Mesenchymal stem cell (in vitro differentiated cells and primary cell): ENCODE measurements at regions not wholly inside any gene's neighbourhood (a gene's known extent, or its start where the extent isn't known, plus 50 kb on each side); places are given as distances from the start of the nearest gene placed in this dataset.
"Not testable (repeated sequence)": the region's sequence is repeated elsewhere in the genome, so short reads cannot be mapped to it uniquely, and the experiment has no call there.

Source experiments
- DNase-seq: peaks from one replicate; pipeline ENCODE4 v3.0.0-alpha.2; 2013
- H2AFZ ChIP-seq: one replicate; pipeline ENCODE4 v1.6.1; 2013; ENCODE audit warnings: low read depth, mild to moderate bottlenecking, control low read depth, inconsistent platforms, low read length, moderate library complexity
- H2AK5ac ChIP-seq: 2 replicates; pipeline ENCODE4 v1.6.1; 2013; ENCODE audit warnings: low read length, moderate library complexity, mild to moderate bottlenecking, inconsistent platforms; ENCODE audit not compliant: severe bottlenecking
- H2BK120ac ChIP-seq: one replicate; pipeline ENCODE4 v1.6.1; 2013; ENCODE audit warnings: low read depth, mild to moderate bottlenecking, inconsistent platforms, low read length, moderate library complexity
- H2BK12ac ChIP-seq, 2 experiments: one replicate each; pipeline ENCODE4 v1.6.1; 2013; ENCODE audit warnings: inconsistent platforms in 2 of 2, low read length in 2 of 2, mild to moderate bottlenecking in 2 of 2, moderate library complexity in 2 of 2, control low read depth in 1 of 2
- H2BK15ac ChIP-seq: one replicate; pipeline ENCODE4 v1.6.1; 2013; ENCODE audit warnings: mild to moderate bottlenecking, low read depth, inconsistent platforms; ENCODE audit not compliant: poor library complexity, severe bottlenecking
- H2BK5ac ChIP-seq: 2 replicates; pipeline ENCODE4 v1.6.1; 2013; ENCODE audit warnings: low read depth, mild to moderate bottlenecking, low read length, control low read depth, inconsistent platforms; ENCODE audit not compliant: poor library complexity, severe bottlenecking
- H3K14ac ChIP-seq, 2 experiments: one replicate each; pipeline ENCODE4 v1.6.1; 2013; ENCODE audit warnings: inconsistent platforms in 2 of 2, low read length in 2 of 2, control low read depth in 1 of 2, mild to moderate bottlenecking in 1 of 2, moderate library complexity in 1 of 2
- H3K18ac ChIP-seq, 2 experiments: one replicate each; pipeline ENCODE4 v1.6.1; 2013; ENCODE audit warnings: inconsistent platforms in 2 of 2, low read length in 2 of 2, control low read depth in 1 of 2, low read depth in 1 of 2, mild to moderate bottlenecking in 1 of 2
- H3K23ac ChIP-seq, 2 experiments: one replicate each; pipeline ENCODE4 v1.6.1; 2013; ENCODE audit warnings: inconsistent platforms in 2 of 2, low read length in 2 of 2, mild to moderate bottlenecking in 2 of 2, moderate library complexity in 2 of 2, control low read depth in 1 of 2
- H3K27ac ChIP-seq: 2 replicates; pipeline ENCODE4 v1.5.1; 2013; ENCODE audit warnings: mild to moderate bottlenecking, moderate library complexity, low read length, control low read depth, inconsistent platforms; ENCODE audit not compliant: poor library complexity, severe bottlenecking
- H3K27me3 ChIP-seq, 2 experiments: 2 replicates each; pipeline versions ENCODE4 v1.6.1 to v1.7.0; 2013; ENCODE audit warnings: low read length in 2 of 2, mild to moderate bottlenecking in 2 of 2, moderate library complexity in 2 of 2, control low read depth in 1 of 2, inconsistent platforms in 1 of 2; ENCODE audit not compliant: control insufficient read depth in 1 of 2, insufficient read depth in 1 of 2
- H3K36me3 ChIP-seq, 2 experiments: 2 replicates each; pipeline versions ENCODE4 v1.6.1 to v1.7.0; 2013; ENCODE audit warnings: low read length in 2 of 2, control low read depth in 1 of 2, inconsistent platforms in 1 of 2, low read depth in 1 of 2, mild to moderate bottlenecking in 1 of 2; ENCODE audit not compliant: insufficient read depth in 2 of 2, control insufficient read depth in 1 of 2
- H3K4ac ChIP-seq, 2 experiments: one replicate each; pipeline ENCODE4 v1.6.1; 2013; ENCODE audit warnings: inconsistent platforms in 2 of 2, low read length in 2 of 2, mild to moderate bottlenecking in 2 of 2, moderate library complexity in 2 of 2, control low read depth in 1 of 2, low read depth in 1 of 2
- H3K4me1 ChIP-seq: 2 replicates; pipeline ENCODE4 v1.6.1; 2013; ENCODE audit warnings: low read depth, low read length, control low read depth; ENCODE audit not compliant: control insufficient read depth, insufficient read depth
- H3K4me2 ChIP-seq: 2 replicates; pipeline ENCODE4 v1.6.1; 2013; ENCODE audit warnings: low read length, mild to moderate bottlenecking, inconsistent platforms; ENCODE audit not compliant: poor library complexity, severe bottlenecking
- H3K4me3 ChIP-seq, 2 experiments: 2 replicates each; pipeline versions ENCODE4 v1.5.1 to v1.7.0; 2013; ENCODE audit warnings: low read length in 2 of 2, mild to moderate bottlenecking in 2 of 2, control low read depth in 1 of 2, low read depth in 1 of 2; ENCODE audit not compliant: insufficient read depth in 1 of 2
- H3K79me1 ChIP-seq: replicated peaks from 2 replicates; pipeline ENCODE4 v1.6.1; 2013; ENCODE audit warnings: mild to moderate bottlenecking, control low read depth, low read length, inconsistent platforms; ENCODE audit not compliant: poor library complexity, severe bottlenecking
- H3K9ac ChIP-seq: 2 replicates; pipeline ENCODE4 v1.7.0; 2013; ENCODE audit warnings: mild to moderate bottlenecking, low read length, moderate library complexity
- H3K9me3 ChIP-seq: 2 replicates; pipeline ENCODE4 v1.7.0; 2013; ENCODE audit warnings: mild to moderate bottlenecking, low read length; ENCODE audit not compliant: control insufficient read depth
- H4K8ac ChIP-seq: one replicate; pipeline ENCODE4 v1.6.1; 2013; ENCODE audit warnings: inconsistent platforms, mild to moderate bottlenecking, low read length, moderate library complexity
- H4K91ac ChIP-seq: one replicate; pipeline ENCODE4 v1.6.1; 2013; ENCODE audit warnings: mild to moderate bottlenecking, low read length, inconsistent platforms
- WGBS: methylation state at CpG from one replicate; pipeline ENCODE4 v1.1.7; 2013; ENCODE audit warnings: mixed read lengths; 5-methylcytosine and 5-hydroxymethylcytosine counted together

GRCh38 chr11:121376130-121376529, 76.0 kb upstream of the SORL1 start:
- H2AK5ac ChIP-seq = no peak overlapping the region
- no peak overlapping the region for H3K4me2 ChIP-seq
- no peak overlapping the region for H3K23ac ChIP-seq
- H3K9ac ChIP-seq = no peak overlapping the region
- no peaks in the 10 kb centered on the region for H3K4me1 ChIP-seq
- H2BK12ac ChIP-seq = no peak overlapping the region
- no peak overlapping the region for H2BK120ac ChIP-seq
- no peaks in the 10 kb centered on the region for H3K9me3 ChIP-seq
- H2BK5ac ChIP-seq = no peak overlapping the region
- H3K36me3 ChIP-seq = no peaks in the 10 kb centered on the region
- H4K8ac ChIP-seq = no peak overlapping the region
- H3K4ac ChIP-seq = no peak overlapping the region
- no peak for DNase-seq
- H3K27me3 ChIP-seq = peaks cover 0 to 22% of the 10 kb centered on the region in 2 experiments
- no peak overlapping the region for H2BK15ac ChIP-seq
- H4K91ac ChIP-seq = no peak overlapping the region
- WGBS = 75% methylated on average over 3 of the region's 3 CpGs
- no peak overlapping the region for H3K14ac ChIP-seq
- no peak overlapping the region for H3K4me3 ChIP-seq
- H3K79me1 ChIP-seq = no peaks in the 10 kb centered on the region
- H3K18ac ChIP-seq = peak overlapping the region in 1 of 2 experiments; percentile 38
- H2AFZ ChIP-seq = no peak overlapping the region
- no peak overlapping the region for H3K27ac ChIP-seq

- not testable (repeated sequence) for H3K14ac ChIP-seq, H3K4me3 ChIP-seq, H3K23ac ChIP-seq, H3K4me2 ChIP-seq, H3K4ac ChIP-seq, H2BK5ac ChIP-seq, H3K9me3 ChIP-seq, H4K8ac ChIP-seq, H3K36me3 ChIP-seq, H2AK5ac ChIP-seq, H3K27ac ChIP-seq, H4K91ac ChIP-seq, H3K9ac ChIP-seq, H2AFZ ChIP-seq, H3K79me1 ChIP-seq, H2BK15ac ChIP-seq, H2BK120ac ChIP-seq, H3K4me1 ChIP-seq, DNase-seq
- peak overlapping the region in 1 of 2 experiments; percentile 57 for H3K18ac ChIP-seq
- 96% methylated on average over 2 of the region's 2 CpGs for WGBS
- H2BK12ac ChIP-seq = peak overlapping the region in 1 of 2 experiments; percentile 25
- H3K27me3 ChIP-seq = peaks cover 0 to 16% of the 10 kb centered on the region in 2 experiments
Observed at GRCh38 chr11:121379145-121379810, 72.8 kb upstream of the SORL1 start.

GRCh38 chr11:121383716-121384115, 68.4 kb upstream of the SORL1 start:
- no peaks in the 10 kb centered on the region for H3K4me1 ChIP-seq
- H3K36me3 ChIP-seq = no peaks in the 10 kb centered on the region
- H3K9ac ChIP-seq = no peak overlapping the region
- H4K91ac ChIP-seq = no peak overlapping the region
- no peak for DNase-seq
- no peak overlapping the region for H2BK120ac ChIP-seq
- no peak overlapping the region for H4K8ac ChIP-seq
- H2BK15ac ChIP-seq = no peak overlapping the region
- H3K14ac ChIP-seq = no peak overlapping the region
- no peak overlapping the region for H2BK5ac ChIP-seq
- H3K4ac ChIP-seq = no peak overlapping the region
- H2AK5ac ChIP-seq = no peak overlapping the region
- no peak overlapping the region for H3K4me3 ChIP-seq
- H3K79me1 ChIP-seq = no peaks in the 10 kb centered on the region
- H3K27ac ChIP-seq = no peak overlapping the region
- peaks cover 0 to 24% of the 10 kb centered on the region in 2 experiments for H3K27me3 ChIP-seq
- H3K4me2 ChIP-seq = no peak overlapping the region
- H3K18ac ChIP-seq = no peak overlapping the region
- no peak overlapping the region for H3K23ac ChIP-seq
- no peak overlapping the region for H2AFZ ChIP-seq
- WGBS = 80% methylated on average over 4 of the region's 4 CpGs
- no peaks in the 10 kb centered on the region for H3K9me3 ChIP-seq
- H2BK12ac ChIP-seq = no peak overlapping the region

GRCh38 chr11:121385688-121386087, 66.4 kb upstream of the SORL1 start:
- Histone ChIP-seq H2BK15ac (no peak overlapping the region), H3K4ac (no peak overlapping the region), H3K4me2 (no peak overlapping the region), H2BK12ac (no peak overlapping the region), H2BK120ac (no peak overlapping the region), H3K23ac (no peak overlapping the region), H3K4me3 (no peak overlapping the region), H3K36me3 (no peaks in the 10 kb centered on the region), H4K8ac (no peak overlapping the region), H3K18ac (no peak overlapping the region), H3K27me3 (peaks cover 0 to 36% of the 10 kb centered on the region in 2 experiments), H3K4me1 (no peaks in the 10 kb centered on the region), H4K91ac (no peak overlapping the region), H3K9ac (no peak overlapping the region), H3K27ac (no peak overlapping the region), H3K14ac (no peak overlapping the region), H2BK5ac (no peak overlapping the region), H3K9me3 (no peaks in the 10 kb centered on the region), H2AK5ac (no peak overlapping the region), H3K79me1 (no peaks in the 10 kb centered on the region), H2AFZ (no peak overlapping the region)
- no peak for DNase-seq
- 43% methylated on average over 1 of the region's 1 CpG for WGBS
